ENCODE measurements at regions not wholly inside any gene's neighbourhood (a gene's known extent, or its start where the extent isn't known, plus 50 kb on each side); places are given as distances from the start of the nearest gene placed in this dataset.

DNA sequence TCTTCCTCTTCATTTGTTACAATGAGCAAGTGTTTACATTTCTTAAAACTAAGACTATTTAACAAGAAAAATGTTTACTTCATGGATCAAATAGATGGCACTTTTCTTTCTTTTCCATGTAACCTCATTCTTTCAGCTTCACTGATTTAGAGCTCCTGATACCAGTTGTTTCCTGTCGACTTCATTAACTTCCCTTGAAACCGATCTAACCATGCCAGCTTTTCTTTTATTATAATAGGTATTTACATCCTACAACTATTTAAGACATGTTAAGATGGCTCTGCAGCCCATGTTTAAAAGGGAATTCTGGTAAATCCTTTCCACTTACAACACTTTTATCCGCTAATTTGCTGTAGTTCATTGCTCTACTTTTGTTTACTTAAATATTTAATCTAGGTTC lies 107.3 kb upstream of the DCN start:
- in situ Hi-C loops (cut with HindIII; ENCODE audit: low pct_unique_long_range_greater_than_20kb, low sequenced_read_pairs), result no loop called here
- H3K27me3 ChIP-seq (ENCODE audit: control insufficient read depth, insufficient read depth, low read length), result no peaks in the 10 kb centered on the region
- ATAC-seq (no peak), DNase-seq (ENCODE audit: low read depth, low spot score) (no peak)
- H3K4me1 ChIP-seq (ENCODE audit: control insufficient read depth, insufficient read depth, low read length), result no peaks in the 10 kb centered on the region
- TF ChIP-seq, protein P1, sequence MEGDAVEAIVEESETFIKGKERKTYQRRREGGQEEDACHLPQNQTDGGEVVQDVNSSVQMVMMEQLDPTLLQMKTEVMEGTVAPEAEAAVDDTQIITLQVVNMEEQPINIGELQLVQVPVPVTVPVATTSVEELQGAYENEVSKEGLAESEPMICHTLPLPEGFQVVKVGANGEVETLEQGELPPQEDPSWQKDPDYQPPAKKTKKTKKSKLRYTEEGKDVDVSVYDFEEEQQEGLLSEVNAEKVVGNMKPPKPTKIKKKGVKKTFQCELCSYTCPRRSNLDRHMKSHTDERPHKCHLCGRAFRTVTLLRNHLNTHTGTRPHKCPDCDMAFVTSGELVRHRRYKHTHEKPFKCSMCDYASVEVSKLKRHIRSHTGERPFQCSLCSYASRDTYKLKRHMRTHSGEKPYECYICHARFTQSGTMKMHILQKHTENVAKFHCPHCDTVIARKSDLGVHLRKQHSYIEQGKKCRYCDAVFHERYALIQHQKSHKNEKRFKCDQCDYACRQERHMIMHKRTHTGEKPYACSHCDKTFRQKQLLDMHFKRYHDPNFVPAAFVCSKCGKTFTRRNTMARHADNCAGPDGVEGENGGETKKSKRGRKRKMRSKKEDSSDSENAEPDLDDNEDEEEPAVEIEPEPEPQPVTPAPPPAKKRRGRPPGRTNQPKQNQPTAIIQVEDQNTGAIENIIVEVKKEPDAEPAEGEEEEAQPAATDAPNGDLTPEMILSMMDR (IDR thresholded peaks at IDR 0.05), result no peak
- TF ChIP-seq POLR2AphosphoS5 (IDR thresholded peaks at IDR 0.05; ENCODE audit: low read depth, low read length) (no peak), TCF7L2 (IDR thresholded peaks at IDR 0.05; ENCODE audit: low read depth, low read length) (no peak), SIN3A (IDR thresholded peaks at IDR 0.05; ENCODE audit: borderline replicate concordance, insufficient read depth, low read depth, low read length) (no peak)
- TF ChIP-seq, protein P2, sequence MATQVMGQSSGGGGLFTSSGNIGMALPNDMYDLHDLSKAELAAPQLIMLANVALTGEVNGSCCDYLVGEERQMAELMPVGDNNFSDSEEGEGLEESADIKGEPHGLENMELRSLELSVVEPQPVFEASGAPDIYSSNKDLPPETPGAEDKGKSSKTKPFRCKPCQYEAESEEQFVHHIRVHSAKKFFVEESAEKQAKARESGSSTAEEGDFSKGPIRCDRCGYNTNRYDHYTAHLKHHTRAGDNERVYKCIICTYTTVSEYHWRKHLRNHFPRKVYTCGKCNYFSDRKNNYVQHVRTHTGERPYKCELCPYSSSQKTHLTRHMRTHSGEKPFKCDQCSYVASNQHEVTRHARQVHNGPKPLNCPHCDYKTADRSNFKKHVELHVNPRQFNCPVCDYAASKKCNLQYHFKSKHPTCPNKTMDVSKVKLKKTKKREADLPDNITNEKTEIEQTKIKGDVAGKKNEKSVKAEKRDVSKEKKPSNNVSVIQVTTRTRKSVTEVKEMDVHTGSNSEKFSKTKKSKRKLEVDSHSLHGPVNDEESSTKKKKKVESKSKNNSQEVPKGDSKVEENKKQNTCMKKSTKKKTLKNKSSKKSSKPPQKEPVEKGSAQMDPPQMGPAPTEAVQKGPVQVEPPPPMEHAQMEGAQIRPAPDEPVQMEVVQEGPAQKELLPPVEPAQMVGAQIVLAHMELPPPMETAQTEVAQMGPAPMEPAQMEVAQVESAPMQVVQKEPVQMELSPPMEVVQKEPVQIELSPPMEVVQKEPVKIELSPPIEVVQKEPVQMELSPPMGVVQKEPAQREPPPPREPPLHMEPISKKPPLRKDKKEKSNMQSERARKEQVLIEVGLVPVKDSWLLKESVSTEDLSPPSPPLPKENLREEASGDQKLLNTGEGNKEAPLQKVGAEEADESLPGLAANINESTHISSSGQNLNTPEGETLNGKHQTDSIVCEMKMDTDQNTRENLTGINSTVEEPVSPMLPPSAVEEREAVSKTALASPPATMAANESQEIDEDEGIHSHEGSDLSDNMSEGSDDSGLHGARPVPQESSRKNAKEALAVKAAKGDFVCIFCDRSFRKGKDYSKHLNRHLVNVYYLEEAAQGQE (IDR thresholded peaks at IDR 0.05; ENCODE audit: insufficient read depth in 1 of 2, low read depth in 2 of 2, low read length in 1 of 2), result no peak
- intact Hi-C loops (cut with micrococcal nuclease; ENCODE audit: unreplicated experiment), result no loop called here
- POLR2A ChIA-PET, result no interaction called here
- CTCF ChIA-PET, result no interaction called here
- no peak overlapping the region for H3K4me3 ChIP-seq (ENCODE audit: low read depth in 2 of 2, low read length in 2 of 2)
- H3K27ac ChIP-seq (ENCODE audit: low read length), result no peak overlapping the region
- no peaks in the 10 kb centered on the region for H3K9me3 ChIP-seq (ENCODE audit: control insufficient read depth, insufficient read depth, low read depth, low read length)
- no TSS peak for BruUV-seq (replicated peaks)
- no peaks in the 10 kb centered on the region for H3K36me3 ChIP-seq (ENCODE audit: control insufficient read depth, insufficient read depth, low read length)

DNA sequence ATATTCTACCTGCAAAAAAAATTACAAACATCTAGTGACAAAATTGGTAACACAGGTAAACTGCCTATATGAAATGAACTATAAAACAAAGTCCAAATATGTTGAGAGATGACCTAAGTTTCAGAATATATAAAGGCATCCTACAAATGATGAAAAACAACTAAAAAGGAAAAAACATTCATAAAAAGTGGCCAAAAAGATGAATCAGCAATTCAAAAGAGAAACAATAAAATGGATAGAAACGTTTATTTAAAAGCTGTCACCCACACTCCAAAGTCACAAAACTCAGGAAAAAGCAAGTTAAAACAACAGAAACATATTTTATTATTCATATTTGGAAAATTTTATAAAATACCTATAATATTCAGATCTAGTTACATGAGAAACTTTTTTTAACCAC lies 106.5 kb upstream of the DCN start:
- intact Hi-C loops (cut with micrococcal nuclease; ENCODE audit: unreplicated experiment) (no loop called here), in situ Hi-C loops (cut with HindIII; ENCODE audit: low pct_unique_long_range_greater_than_20kb, low sequenced_read_pairs) (no loop called here)
- Histone ChIP-seq H3K36me3 (ENCODE audit: control insufficient read depth, insufficient read depth, low read length) (no peaks in the 10 kb centered on the region), H3K4me3 (ENCODE audit: low read depth in 2 of 2, low read length in 2 of 2) (no peak overlapping the region), H3K4me1 (ENCODE audit: control insufficient read depth, insufficient read depth, low read length) (no peaks in the 10 kb centered on the region), H3K27me3 (ENCODE audit: control insufficient read depth, insufficient read depth, low read length) (no peaks in the 10 kb centered on the region), H3K27ac (ENCODE audit: low read length) (no peak overlapping the region), H3K9me3 (ENCODE audit: control insufficient read depth, insufficient read depth, low read depth, low read length) (no peaks in the 10 kb centered on the region)
- no peak for ATAC-seq
- TF ChIP-seq, protein P2 (IDR thresholded peaks at IDR 0.05; ENCODE audit: insufficient read depth in 1 of 2, low read depth in 2 of 2, low read length in 1 of 2), result no peak
- TF ChIP-seq TCF7L2 (IDR thresholded peaks at IDR 0.05; ENCODE audit: low read depth, low read length) (no peak), POLR2AphosphoS5 (IDR thresholded peaks at IDR 0.05; ENCODE audit: low read depth, low read length) (no peak), SIN3A (IDR thresholded peaks at IDR 0.05; ENCODE audit: borderline replicate concordance, insufficient read depth, low read depth, low read length) (no peak)
- TF ChIP-seq, protein P1 (IDR thresholded peaks at IDR 0.05), result no peak
- POLR2A ChIA-PET, result no interaction called here
- CTCF ChIA-PET, result no interaction called here
- no peak for DNase-seq (ENCODE audit: low read depth, low spot score)
- BruUV-seq (replicated peaks), result no TSS peak
